Upper lobe of right lung (tissue), 1 donor: ENCODE measurements at regions not wholly inside any gene's neighbourhood (a gene's known extent, or its start where the extent isn't known, plus 50 kb on each side); places are given as distances from the start of the nearest gene placed in this dataset.

Experiments used
- ATAC-seq: fragments of 200-7000 bp; cut with Tn5 transposase; one replicate; pipeline ENCODE4 v1.9.1; 2020; ENCODE audit warnings: mild to moderate bottlenecking, moderate library complexity
- DNase-seq: peaks from one replicate; pipeline ENCODE4 v3.0.0-alpha.2; 2020
- H3K27ac ChIP-seq: fragments of 200-600 bp; one replicate; pipeline ENCODE4 v1.8.0; 2022
- H3K27me3 ChIP-seq: fragments of 200-600 bp; one replicate; pipeline ENCODE4 v1.8.0; 2022; ENCODE audit warnings: mild to moderate bottlenecking
- H3K36me3 ChIP-seq: fragments of 200-600 bp; one replicate; pipeline ENCODE4 v1.8.0; 2022
- H3K4me1 ChIP-seq: fragments of 200-600 bp; one replicate; pipeline ENCODE4 v1.8.0; 2022
- H3K4me3 ChIP-seq: fragments of 200-600 bp; one replicate; pipeline ENCODE4 v1.8.0; 2022; ENCODE audit warnings: mild to moderate bottlenecking
- H3K9me3 ChIP-seq: fragments of 200-600 bp; one replicate; pipeline ENCODE4 v1.8.0; 2022
- CTCF ChIP-seq: fragments of 200-600 bp; IDR thresholded peaks from one replicate; pipeline ENCODE4 v1.8.0; 2022; ENCODE audit warnings: antibody characterized with exemption
- intact Hi-C: fragments of 100-400 bp; cut with DNase I; formaldehyde crosslinking; loops from one replicate; pipeline ENCODE4 v1.11.0; 2022
- donor health status: DM: no; HTN: yes; CAD: no; lungs with severe emphysema.

GRCh38 chr15:62464705-62465104 lies 299.6 kb upstream of the C2CD4B start:
- no peaks in the 10 kb centered on the region for H3K9me3 ChIP-seq
- no peak overlapping the region for H3K27ac ChIP-seq
- DNase-seq (no peak), ATAC-seq (no peak)
- H3K36me3 ChIP-seq, result no peaks in the 10 kb centered on the region
- H3K27me3 ChIP-seq, result no peaks in the 10 kb centered on the region
- intact Hi-C loops, result no loop called here
- H3K4me1 ChIP-seq, result no peaks in the 10 kb centered on the region
- TF ChIP-seq CTCF, result no peak
- no peak overlapping the region for H3K4me3 ChIP-seq

- no peaks in the 10 kb centered on the region for H3K27me3 ChIP-seq
- ATAC-seq (no peak), DNase-seq (no peak)
- no peak overlapping the region for H3K4me3 ChIP-seq
- intact Hi-C loops, result no loop called here
- H3K4me1 ChIP-seq, result no peaks in the 10 kb centered on the region
- H3K36me3 ChIP-seq, result no peaks in the 10 kb centered on the region
- no peak for TF ChIP-seq CTCF
- H3K9me3 ChIP-seq, result no peaks in the 10 kb centered on the region
- no peak overlapping the region for H3K27ac ChIP-seq
Measured at GRCh38 chr15:62465173-62465572, 300.1 kb upstream of the C2CD4B start.

- intact Hi-C loops, result no loop called here
- Histone ChIP-seq H3K4me1 (no peaks in the 10 kb centered on the region), H3K4me3 (no peak overlapping the region)
Measured at GRCh38 chr15:62469478-62469873, 304.4 kb upstream of the C2CD4B start.

GRCh38 chr15:62469874-62470688 lies 305.0 kb upstream of the C2CD4B start:
- H3K4me1 ChIP-seq, result no peaks in the 10 kb centered on the region
- intact Hi-C loops, result no loop called here

More at GRCh38 chr15:62469478-62469873, 304.4 kb upstream of the C2CD4B start:
- no peak for DNase-seq
- Histone ChIP-seq H3K27me3 (no peaks in the 10 kb centered on the region), H3K27ac (no peak overlapping the region), H3K9me3 (no peaks in the 10 kb centered on the region), H3K36me3 (no peaks in the 10 kb centered on the region)
- ATAC-seq, result peak; percentile 83
- TF ChIP-seq CTCF, result no peak

GRCh38 chr15:62472616-62473299 lies 307.7 kb upstream of the C2CD4B start:
- no peak for TF ChIP-seq CTCF
- Histone ChIP-seq H3K27ac (no peak overlapping the region), H3K4me1 (no peaks in the 10 kb centered on the region)

More at GRCh38 chr15:62469874-62470688, 305.0 kb upstream of the C2CD4B start:
- Histone ChIP-seq H3K27me3 (no peaks in the 10 kb centered on the region), H3K9me3 (no peaks in the 10 kb centered on the region), H3K36me3 (no peaks in the 10 kb centered on the region), H3K4me3 (no peak overlapping the region), H3K27ac (peak overlapping the region; percentile 37)
- peak; percentile 70 for ATAC-seq
- no peak for TF ChIP-seq CTCF
- no peak for DNase-seq

More at GRCh38 chr15:62472616-62473299, 307.7 kb upstream of the C2CD4B start:
- Histone ChIP-seq H3K36me3 (no peaks in the 10 kb centered on the region), H3K4me3 (no peak overlapping the region), H3K27me3 (no peaks in the 10 kb centered on the region), H3K9me3 (no peaks in the 10 kb centered on the region)
- DNase-seq (no peak), ATAC-seq (no peak)
- intact Hi-C loops, result no loop called here
